ENCODE measurements at regions not wholly inside any gene's neighbourhood (a gene's known extent, or its start where the extent isn't known, plus 50 kb on each side); places are given as distances from the start of the nearest gene placed in this dataset.

- DNase-seq (ENCODE audit: low spot score) (no peak), ATAC-seq (peak; percentile 36; the same call in 1 of the 2 replicates)
- peaks cover 9% of the 10 kb centered on the region for H3K4me1 Mint-ChIP-seq
- TF ChIP-seq NR2C2 (CRISPR knock-in tag; IDR thresholded peaks at IDR 0.05) (no peak), E2F5 (CRISPR knock-in tag; IDR thresholded peaks at IDR 0.05) (no peak)
- H3K27ac Mint-ChIP-seq = no peak overlapping the region
- POLR2A ChIA-PET = no interaction called here
- CTCF ChIA-PET = no interaction called here
- H3K9me3 Mint-ChIP-seq = 0 out of 2 replicates have a peak, but pooled peaks cover 2% of the 10 kb centered on the region
- no peak overlapping the region for H3K4me3 Mint-ChIP-seq
- H3K27me3 Mint-ChIP-seq (ENCODE audit: low read depth) = no peaks in the 10 kb centered on the region
- H3K36me3 Mint-ChIP-seq = no peaks in the 10 kb centered on the region
These were observed 376.7 kb downstream of the GPM6A start for GRCh38 chr4:175435381-175435783.

- CTCF ChIA-PET = no interaction called here
- 0 out of 2 replicates have a peak, but pooled peaks cover 2% of the 10 kb centered on the region for H3K9me3 Mint-ChIP-seq
- DNase-seq (ENCODE audit: low spot score) (no peak), ATAC-seq (no peak)
- POLR2A ChIA-PET = no interaction called here
- H3K36me3 Mint-ChIP-seq = no peaks in the 10 kb centered on the region
- no peaks in the 10 kb centered on the region for H3K27me3 Mint-ChIP-seq (ENCODE audit: low read depth)
- H3K27ac Mint-ChIP-seq = no peak overlapping the region
- TF ChIP-seq NR1H2 (CRISPR knock-in tag; IDR thresholded peaks at IDR 0.05) = no peak
- TF ChIP-seq ARID4B (CRISPR knock-in tag; IDR thresholded peaks at IDR 0.05; ENCODE audit: borderline replicate concordance) = no peak
- no peak for TF ChIP-seq AFF4 (CRISPR knock-in tag; IDR thresholded peaks at IDR 0.05; ENCODE audit: borderline replicate concordance)
- no peak for TF ChIP-seq ZNF425 (CRISPR knock-in tag; conservative IDR thresholded peaks at IDR 0.05)
- TF ChIP-seq NFYB (CRISPR knock-in tag; conservative IDR thresholded peaks at IDR 0.05; ENCODE audit: low read depth) = no peak
- no peak for TF ChIP-seq ZNF671 (CRISPR knock-in tag; IDR thresholded peaks at IDR 0.05)
- TF ChIP-seq ZNF416 (CRISPR knock-in tag; IDR thresholded peaks at IDR 0.05) = no peak
- TF ChIP-seq TEAD4 (CRISPR knock-in tag; IDR thresholded peaks at IDR 0.05) = no peak
- no peak for TF ChIP-seq JAZF1 (CRISPR knock-in tag; IDR thresholded peaks at IDR 0.05)
- TF ChIP-seq AR (CRISPR knock-in tag; IDR thresholded peaks at IDR 0.05) = no peak
- no peak for TF ChIP-seq PRRX2 (CRISPR knock-in tag; IDR thresholded peaks at IDR 0.05)
- TF ChIP-seq CREM (CRISPR knock-in tag; IDR thresholded peaks at IDR 0.05) = no peak
- no peak for TF ChIP-seq SOX15 (CRISPR knock-in tag; IDR thresholded peaks at IDR 0.05)
- TF ChIP-seq USF2 (CRISPR knock-in tag; IDR thresholded peaks at IDR 0.05) = no peak
- no peak for TF ChIP-seq MYBL2 (CRISPR knock-in tag; IDR thresholded peaks at IDR 0.05)
- no peak for TF ChIP-seq MXD4 (CRISPR knock-in tag; IDR thresholded peaks at IDR 0.05; ENCODE audit: borderline replicate concordance)
- no peak for TF ChIP-seq FOXJ3 (CRISPR knock-in tag; IDR thresholded peaks at IDR 0.05; ENCODE audit: borderline replicate concordance)
- peaks cover 9% of the 10 kb centered on the region for H3K4me1 Mint-ChIP-seq
- H3K4me3 Mint-ChIP-seq = no peak overlapping the region
These were observed 375.9 kb downstream of the GPM6A start for GRCh38 chr4:175436196-175436595.

All from WTC11 (cell line).